Activated T-cell treated with anti-CD3 and anti-CD28 coated beads, Interleukin-2, amount 50 U/mL, for 48 hours (primary cell): ENCODE measurements at regions not wholly inside any gene's neighbourhood (a gene's known extent, or its start where the extent isn't known, plus 50 kb on each side); places are given as distances from the start of the nearest gene placed in this dataset.
"Not testable (repeated sequence)": the region's sequence is repeated elsewhere in the genome, so short reads cannot be mapped to it uniquely, and the experiment has no call there.

ENCODE experiments used
- DNase-seq, 2 experiments: peaks; one replicate each; pipeline ENCODE4 v3.0.0-alpha.2; 2020

DNA sequence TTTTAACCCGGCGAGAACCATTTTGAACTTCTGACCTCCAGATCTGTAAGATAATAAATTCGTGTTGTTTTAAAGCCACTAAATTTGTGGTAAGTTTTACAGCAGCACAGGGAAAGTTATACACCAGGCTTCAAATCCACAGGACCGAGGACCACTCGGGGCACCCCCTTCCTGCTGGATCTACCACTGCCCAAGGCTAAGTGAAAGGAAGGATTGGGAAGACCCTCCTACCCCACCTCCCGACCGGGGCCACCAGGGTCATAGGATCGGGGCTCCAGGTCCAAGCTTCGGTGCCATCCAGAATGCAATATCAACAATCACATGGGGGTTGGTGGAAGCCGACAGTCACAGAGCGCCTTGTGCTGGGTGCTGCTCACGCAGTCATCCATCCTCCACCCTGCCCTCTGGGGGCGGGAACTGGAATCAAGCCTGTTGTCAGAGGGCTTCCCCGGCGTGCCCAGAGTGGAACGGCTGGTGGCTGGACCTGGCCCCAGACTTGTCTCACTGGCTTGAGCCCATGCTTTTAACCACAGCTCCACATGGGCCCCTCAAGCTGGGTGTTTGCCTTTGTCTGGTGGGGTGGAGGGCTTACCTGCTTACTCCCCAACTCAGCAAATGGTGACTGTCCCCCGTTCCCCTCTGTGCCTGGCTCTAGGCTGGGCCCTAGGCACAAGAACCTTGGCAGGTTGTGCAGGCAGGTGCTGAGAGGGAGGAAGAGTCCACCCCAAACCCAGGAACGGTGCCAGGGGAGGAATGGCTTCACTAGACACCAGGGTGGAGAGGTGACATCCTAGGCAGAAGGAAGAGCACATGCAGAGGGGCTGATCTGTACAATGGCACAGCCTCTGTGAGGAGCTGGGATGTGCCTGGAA is 180.3 kb upstream of the RTL1 start:
- DNase-seq, result no peak

DNA sequence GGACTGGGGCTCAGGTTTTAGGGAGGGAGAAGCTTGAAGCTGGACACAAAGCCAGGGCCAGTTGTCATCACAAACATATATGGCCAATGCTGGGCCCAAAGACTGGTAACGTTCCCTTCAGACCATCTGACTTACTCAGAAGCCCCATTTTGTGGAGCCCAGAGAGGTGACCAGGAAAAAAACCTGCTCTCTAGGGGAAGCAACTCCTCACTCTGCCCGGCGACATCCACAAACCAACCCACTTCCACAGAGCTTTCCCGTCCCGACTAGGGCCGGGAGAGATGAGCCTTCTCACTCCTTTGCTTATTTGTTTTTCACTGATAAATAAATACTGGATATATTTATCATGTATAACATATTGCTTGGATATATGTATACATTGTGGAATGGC is 180.9 kb upstream of the RTL1 start:
- DNase-seq, result no peak

DNA sequence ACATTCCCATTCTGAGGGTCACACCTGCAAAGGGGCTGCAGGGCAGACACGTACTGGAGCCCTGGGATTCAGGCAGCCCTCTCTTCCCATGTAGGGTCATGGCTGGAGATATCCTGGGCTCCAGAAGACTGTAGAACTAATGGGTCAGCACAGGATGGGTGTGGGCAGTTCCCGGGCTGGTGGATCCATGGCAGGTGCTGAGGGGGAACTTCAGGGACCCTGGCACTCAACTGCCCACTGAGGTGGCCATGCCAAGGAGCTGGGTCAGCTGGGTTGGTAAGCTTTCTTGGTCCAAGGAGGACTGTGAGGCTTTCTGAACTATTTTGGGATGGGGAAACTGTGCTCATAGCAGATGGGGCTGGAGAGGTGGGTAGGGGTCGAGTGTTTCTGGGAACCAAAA is 183.4 kb upstream of the RTL1 start:
- no peak for DNase-seq

DNA sequence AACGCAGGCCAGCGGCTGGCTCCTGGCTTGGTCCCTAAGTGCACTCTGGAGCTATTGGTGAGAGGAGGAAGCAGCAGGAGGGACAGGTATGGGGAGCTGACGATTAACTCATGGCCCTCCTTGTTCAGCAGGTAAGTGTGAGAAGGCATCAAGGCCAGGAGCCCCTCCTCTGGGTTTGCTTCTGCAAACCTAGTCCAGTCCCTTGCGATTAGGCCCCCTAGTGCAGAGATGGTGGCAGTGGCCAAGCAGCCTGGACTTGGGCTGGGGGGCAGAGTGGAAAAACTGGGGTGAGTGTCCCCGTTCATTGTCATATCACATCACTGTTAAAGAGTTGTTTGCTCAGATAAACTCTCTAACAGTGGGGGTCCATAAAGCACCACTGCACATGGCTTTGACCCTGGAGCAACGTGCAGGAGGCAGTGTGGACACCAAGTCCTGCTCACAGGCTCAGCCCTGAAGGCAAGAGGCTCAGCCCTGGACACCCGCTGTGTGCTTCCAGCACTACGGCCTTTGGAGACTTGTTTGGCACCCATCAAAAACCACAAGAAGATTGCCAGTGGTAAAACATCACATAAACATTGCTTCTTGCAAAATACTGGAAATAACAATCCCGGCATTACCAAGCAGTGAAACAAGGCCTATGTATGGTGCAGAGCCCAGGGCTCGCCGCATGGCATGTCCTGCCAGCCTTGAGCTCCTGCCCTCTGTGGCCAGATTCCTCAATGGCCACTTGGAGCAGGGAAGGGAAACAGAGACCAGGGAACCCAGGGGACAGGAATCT is 184.3 kb upstream of the RTL1 start:
- peak in 1 of 2 experiments; percentile 5 for DNase-seq

DNA sequence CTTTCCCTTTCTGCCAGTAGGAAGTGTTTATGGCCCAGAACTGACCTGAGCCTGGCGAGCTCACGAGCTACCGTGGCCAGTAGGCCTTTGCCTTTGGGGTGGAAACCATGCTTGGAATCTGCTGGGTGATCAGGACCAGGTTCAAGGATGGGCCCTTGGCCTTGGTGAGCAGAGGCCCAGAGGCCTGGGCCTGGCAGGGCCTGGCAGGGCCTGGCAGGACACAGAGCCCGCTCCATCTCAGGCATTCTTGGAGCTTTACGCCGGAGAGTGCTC is 184.8 kb upstream of the RTL1 start:
- DNase-seq, result no peak

DNA sequence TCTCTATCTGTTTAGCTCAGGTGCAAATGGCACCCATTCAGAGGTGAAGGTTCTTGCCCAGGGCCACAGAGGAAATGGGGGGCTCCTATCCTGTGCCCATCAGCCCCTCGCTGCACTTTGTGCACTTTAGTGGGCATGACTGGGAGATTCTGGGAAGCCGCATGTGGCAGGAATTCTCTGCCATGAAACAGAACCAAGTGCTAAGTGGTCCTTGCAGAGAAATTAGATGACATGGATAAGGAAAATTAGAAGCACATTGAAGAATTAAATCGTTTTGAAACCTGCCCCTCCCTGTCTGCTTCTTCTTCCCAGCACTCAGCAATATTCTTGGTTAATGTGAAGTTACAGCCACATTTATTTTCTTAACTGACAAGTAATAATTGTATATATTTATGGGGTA is 185.2 kb upstream of the RTL1 start:
- no peak for DNase-seq

DNA sequence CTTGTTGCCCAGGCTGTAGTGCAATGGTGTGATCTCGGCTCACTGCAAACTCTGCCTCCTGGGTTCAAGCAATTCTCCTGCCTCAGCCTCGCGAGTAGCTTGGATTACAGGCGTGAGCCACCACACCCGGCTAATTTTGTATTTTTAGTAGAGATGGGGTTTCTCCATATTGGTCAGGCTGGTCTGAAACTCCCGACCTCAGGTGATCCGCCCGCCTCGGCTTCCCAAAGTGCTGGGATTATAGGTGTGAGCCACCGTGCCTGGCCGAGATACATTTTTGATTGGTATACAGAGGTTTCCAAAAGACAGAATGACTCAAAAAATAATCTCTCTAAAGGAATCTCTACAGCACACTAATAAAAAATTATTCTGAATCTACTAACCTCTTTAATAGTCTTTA is 187.0 kb upstream of the RTL1 start:
- DNase-seq, result not testable (repeated sequence)

DNA sequence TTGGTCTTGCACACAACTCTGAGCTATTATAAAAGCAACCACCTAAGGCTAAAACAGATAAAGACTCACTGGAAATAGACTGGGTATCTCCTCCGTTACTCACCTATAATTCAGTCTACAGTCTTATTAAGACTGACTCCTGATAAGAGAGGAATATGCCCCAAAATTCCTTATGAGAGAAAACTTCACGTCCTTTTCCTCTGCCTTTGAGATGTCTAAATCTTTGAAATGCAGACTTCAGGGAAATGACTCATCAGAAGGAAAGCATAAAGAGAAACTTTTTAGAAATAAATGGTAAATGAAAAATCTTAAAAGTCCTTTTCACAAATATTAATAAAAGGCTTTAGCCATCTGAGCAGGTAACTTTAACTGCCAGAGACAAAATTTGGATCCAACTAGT is 187.5 kb upstream of the RTL1 start:
- DNase-seq, result no peak

DNA sequence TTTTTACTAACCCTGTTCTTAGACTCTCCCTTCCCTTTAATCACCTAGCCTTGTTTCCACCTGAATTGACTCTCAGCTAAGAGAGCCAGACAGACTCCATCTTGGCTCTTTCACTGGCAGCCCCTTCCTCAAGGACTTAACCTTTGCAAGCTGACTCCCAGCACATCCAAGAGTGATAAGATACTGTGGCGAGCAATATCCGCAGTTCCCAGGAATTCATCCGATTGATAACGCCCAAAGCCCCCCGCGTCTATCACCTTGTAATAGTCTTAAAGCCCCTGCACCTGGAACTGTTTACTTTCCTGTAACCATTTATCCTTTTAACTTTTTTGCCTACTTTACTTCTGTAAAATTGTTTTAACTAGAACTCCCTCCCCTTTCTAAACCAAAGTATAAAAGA is 191.4 kb upstream of the RTL1 start:
- not testable (repeated sequence) for DNase-seq

DNA sequence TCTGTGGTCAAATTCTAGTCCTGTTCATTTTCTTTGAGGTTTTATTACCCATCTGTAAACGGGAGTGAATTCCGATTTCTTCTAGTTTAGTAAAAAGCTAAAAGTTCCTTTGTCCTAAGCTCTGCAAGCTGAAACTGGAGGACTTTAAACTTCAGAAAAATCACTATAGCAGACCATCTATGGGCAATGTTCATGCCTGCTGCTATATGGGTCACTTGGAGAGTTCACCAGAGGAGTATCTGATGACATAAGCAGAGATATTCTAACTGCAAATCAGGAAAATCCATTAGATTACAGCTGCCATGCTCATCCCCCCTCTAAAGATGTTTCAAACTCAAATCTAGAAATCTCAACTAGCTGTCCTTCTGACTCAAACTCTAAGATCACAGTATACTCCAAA is 193.0 kb upstream of the RTL1 start:
- DNase-seq, result no peak

DNA sequence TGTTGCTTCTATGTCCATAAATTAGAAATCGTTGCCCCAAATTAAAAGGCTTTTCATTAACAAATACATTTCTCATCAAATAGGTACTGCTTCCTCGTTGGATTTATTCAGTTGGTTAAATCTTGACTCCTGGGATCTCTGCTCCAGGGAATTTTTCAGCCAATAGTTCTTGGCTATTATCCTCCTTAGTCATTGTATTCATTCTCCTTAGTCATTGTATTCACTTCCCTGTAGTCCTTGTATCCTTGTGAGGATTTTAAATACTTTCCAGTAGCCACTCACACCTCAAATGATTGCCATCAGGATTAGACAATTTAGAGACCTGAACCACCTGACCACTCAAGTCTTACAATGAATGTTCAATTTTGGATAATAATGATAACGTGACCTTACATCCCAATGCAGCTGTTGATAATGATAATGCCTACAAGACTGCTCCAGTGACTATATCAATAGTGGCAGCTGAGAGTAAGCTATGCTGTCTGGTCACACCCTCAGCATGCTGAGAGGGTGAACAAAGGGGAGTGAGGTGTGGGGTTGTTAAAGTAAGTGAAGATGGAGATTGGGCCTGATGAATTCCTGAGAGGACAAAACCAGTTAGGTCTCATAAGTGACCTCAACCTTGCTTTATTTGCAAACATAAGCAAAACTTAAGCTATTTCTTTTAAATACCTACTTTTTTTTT is 193.7 kb upstream of the RTL1 start:
- no peak for DNase-seq

DNA sequence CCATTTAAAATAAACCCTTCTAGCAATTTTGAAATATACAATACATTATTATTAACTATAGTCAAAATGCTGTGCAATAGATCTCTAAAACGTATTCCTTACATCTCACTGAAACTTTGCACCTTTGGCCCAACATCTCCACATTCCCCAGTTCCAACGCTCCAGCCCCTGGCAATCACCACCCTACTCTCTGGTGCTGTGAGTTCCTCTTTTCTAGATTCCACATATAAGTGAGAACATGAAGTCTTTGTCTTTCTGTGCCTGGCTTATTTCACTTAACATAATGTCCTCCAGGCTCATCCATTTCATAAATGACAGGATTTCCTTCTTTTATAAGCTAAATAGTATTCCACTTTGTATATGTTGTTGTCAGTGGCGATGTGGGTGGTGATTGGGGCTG is 194.7 kb upstream of the RTL1 start:
- DNase-seq, result no peak

DNA sequence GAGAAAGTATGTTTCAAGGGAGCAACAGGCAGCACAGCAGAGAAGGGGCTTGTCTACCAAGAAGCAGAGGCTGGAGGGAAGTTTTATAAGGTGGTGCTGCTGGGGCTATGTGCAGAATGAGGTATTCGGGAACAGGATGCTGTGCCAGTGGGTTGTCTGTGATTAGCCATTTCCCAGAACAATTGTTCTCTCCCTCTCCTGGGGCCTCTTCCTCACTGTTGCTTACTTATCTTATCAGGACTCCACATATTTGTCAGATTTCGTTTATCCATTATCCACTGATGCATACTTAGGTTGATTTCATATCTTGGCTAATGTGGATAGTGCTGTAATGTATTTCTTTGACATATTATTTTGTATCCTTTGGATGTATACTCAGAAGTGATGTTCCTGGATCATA is 195.1 kb upstream of the RTL1 start:
- peak in 1 of 2 experiments; percentile 4 for DNase-seq

DNA sequence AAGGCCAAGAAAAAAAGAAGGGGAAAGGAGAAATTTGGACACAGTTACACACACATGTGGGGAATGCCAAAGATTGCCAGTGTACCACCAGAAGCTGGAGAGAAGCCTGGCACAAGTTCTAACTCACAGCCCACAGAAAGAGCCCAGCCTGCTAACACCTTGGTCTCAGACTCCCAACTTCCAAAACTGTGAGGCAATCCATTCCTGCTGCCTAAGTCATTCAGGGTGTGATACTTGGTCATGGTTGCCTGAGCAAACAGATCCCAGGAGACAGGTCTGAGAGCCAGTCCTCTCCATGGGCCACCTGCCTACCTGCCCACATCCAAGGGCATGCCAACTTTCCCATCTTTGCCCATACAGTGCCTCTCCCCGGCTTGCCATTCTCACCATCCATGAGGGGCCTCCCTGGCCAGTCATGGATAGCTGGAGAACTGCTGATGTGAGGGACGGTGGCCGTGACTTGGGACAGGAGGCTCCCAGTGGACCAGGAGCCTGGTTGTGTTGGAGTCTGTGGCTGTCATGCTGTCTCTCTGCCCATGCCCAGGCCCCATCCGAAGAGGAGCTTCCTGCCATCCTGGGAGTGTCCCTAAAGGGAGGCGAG is 198.0 kb upstream of the RTL1 start:
- peak in 1 of 2 experiments; percentile 3 for DNase-seq

DNA sequence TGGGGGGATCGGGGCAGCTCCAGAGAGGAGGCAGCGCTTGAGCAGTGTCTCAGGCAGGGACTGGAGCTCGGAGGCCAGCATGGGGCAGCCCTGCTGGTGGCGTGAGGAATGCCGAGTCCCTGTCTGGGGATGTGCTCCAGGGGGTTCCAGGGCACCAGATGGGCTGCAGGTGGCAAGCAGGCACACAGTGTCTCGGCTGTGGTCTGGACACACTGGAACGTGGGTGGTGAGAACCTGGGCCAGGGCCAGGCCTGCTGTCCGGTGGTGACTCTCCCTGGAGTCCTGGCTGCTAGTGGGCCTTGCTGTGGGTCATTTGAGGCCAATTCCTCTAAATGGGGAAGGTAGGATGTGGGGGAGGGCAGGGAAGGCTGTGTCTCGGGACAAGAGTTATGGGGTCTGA is 199.4 kb upstream of the RTL1 start:
- DNase-seq, result peak in 1 of 2 experiments; percentile 5

DNA sequence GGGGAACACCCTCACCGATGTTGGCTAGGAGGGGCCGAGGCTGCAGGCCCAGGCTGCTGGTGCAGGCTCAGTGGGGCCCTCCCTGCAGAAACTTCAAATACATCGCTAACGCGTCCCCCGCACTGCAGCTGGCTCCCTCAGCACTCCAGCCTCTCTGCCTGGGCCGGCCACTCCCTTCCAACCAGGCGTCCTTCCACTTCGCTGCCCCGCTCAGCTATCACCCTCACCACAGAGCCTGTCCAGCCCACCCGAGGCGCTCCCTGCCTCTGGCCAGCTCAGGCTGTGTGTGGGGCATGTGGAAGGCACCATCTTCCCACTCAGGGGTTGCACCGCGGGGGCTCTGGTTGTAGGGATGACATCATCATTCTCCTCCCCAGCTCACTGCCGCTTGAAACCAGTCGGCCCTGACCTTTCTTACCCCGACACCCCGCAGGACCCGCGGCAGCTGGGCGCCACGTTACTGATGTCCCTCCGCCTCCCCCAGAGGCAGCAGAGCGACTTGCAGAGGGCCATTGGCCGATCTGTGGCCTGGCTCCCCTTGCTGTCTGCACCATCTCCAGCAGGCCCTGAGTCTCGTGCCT is 199.9 kb upstream of the RTL1 start:
- peak in 1 of 2 experiments; percentile 4 for DNase-seq

DNA sequence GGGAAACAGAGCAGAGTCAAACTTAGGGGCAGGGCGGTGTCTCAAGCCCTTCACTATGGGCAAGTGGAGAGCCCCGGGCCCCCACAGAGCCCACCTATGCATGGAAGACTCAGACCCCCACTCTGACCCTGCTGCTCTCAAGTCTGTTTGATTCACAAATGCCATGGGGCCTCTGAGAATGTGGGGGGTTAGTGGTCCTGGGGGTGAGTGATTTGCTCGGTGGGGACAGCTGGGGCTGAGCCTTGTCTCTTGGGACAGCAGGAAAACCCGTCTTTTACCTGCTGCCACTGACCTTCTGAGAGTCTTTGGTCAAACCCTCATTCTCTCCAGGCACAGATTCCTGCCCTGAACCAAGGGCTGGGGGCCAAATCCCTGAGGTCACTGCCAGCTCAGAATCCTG is 201.0 kb upstream of the RTL1 start:
- peak in 1 of 2 experiments; percentile 4 for DNase-seq

DNA sequence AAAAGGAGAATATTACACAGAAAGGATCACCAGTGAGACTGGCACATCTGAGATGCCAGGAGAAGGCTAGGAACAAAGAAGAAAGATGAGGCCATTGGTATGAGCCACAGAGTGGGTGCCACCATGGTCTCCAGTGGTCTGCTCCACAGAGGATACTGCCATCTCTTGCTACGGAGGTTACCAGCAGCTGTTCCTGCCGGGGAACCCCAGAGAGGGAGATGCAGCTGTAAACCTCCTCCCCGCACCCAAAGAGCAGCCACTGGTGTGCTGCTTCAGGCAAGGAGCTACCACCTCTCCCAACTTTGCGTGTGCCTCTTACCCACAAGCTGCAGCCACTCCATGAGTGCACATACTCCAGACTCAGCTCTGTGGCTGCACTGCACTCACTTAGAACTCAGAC is 201.5 kb upstream of the RTL1 start:
- no peak for DNase-seq

DNA sequence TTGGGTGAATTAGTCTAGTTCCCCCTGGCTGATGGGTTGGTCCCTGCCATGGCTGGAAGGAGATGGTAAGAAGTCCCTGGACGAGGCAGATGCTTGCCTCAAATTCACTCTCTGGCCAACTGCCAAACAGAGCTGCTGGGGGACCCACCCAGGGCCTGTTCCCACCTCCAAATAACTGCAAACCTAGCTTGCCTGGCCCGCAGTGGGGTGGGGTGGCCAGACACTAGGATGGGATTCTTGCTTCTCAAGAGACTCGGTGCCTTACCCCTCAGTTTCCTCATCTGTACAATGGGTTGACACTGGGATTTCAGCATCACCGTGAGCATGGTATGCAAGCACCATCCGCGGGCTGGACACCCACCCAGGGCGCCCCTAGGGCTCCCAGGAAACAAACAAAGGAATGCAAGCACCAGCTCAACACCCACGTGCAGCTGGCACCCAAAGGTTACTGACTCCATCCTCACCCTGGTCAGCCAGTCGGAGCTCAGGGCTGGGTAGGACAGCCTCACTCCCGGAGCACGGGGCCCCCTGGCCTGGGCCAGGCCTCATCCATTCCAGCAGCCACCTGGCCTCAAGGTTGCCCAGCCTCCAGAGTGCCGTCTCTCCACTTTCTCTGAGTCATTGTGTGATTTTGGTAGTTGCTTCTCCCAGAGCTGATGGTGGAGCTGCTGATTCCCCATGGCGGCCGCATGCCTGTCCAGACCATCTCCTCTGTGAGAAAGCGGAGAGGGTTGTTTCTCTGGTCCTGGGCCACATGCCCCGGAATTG is 205.2 kb upstream of the RTL1 start:
- peak in 1 of 2 experiments; percentile 4 for DNase-seq

DNA sequence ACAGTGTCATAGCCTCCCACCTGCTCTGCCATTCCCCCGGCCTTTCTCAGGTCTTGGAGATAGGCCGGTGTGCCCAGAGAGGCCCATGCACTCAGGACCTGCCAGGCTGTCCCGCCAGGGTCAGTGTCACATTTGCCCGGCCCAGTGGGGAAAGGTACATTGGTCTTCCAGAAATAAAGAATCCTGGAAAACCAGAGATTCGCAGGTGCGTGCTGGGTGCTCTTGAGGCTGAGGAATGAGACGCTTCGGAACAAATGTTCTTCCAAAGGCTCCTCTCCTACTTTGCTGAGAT is 205.8 kb upstream of the RTL1 start:
- peak in 1 of 2 experiments; percentile 4 for DNase-seq

DNA sequence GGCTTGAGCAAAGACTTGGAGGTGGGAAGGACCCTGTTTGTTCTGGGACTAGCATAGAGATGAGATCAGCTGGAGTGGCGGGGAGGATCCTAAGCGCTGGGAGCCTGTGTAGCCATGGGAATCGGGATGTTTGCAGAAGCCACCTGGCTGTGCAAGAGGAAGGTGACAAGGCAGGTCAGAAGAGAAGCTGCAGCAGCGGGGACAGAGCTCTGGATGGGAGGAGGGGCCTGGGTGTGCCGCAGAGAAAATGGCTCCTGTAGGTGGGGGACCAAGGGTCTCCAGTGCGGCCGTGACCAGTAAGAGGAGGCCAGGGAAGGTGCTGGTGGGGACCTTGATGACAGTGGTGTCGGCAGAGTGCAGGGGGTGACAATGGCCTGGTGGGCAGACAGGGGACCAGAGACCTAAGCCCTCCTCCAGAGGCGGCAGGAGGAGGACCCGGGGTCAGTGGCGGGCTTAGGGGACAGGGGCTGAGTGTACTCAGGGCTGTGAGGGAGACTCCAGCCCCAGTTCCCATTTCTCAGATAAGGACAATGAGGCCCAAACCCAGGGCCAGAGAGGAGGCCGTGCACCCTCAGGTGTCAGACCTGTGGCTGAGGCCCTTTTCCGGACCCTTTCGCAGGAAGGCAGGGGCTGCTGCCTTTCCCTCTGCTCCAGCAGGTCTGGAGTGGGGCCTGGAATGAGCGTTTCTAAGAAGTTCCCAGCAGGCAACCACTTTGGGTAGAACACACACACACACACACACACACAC is 206.6 kb upstream of the RTL1 start:
- DNase-seq, result no peak
